GM23248 (cell line): ENCODE measurements at regions not wholly inside any gene's neighbourhood (a gene's known extent, or its start where the extent isn't known, plus 50 kb on each side); places are given as distances from the start of the nearest gene placed in this dataset.

Experiments used
- EZH2 ChIP-seq: fragments of 200-600 bp; sonication (generic); IDR thresholded peaks from 2 replicates; pipeline ENCODE4 v1.6.1; 2018; ENCODE audit warnings: antibody characterized with exemption, mild to moderate bottlenecking; ENCODE audit not compliant: insufficient read depth, poor library complexity, severe bottlenecking
- EZH2phosphoT487 ChIP-seq: fragments of 200-600 bp; sonication (generic); IDR thresholded peaks from 2 replicates; pipeline ENCODE4 v1.6.1; 2018; ENCODE audit warnings: antibody characterized with exemption, moderate library complexity, mild to moderate bottlenecking, low read depth; ENCODE audit not compliant: insufficient read depth

GRCh38 chr13:32956595-32956933, 59.7 kb upstream of the KL start:
- TF ChIP-seq EZH2phosphoT487 = no peak
- TF ChIP-seq EZH2 = no peak
